GM21526 (cell line): ENCODE measurements at regions not wholly inside any gene's neighbourhood (a gene's known extent, or its start where the extent isn't known, plus 50 kb on each side); places are given as distances from the start of the nearest gene placed in this dataset.

ENCODE experiments used
- ATAC-seq: cut with Tn5 transposase; IDR thresholded peaks from one replicate; pipeline ENCODE4 v1.9.1; 2021; ENCODE audit warnings: moderate library complexity; ENCODE audit not compliant: unreplicated experiment, low FRiP score

GRCh38 chr22:47630741-47631534, 868.5 kb downstream of the TBC1D22A start:
- no peak for ATAC-seq

DNA sequence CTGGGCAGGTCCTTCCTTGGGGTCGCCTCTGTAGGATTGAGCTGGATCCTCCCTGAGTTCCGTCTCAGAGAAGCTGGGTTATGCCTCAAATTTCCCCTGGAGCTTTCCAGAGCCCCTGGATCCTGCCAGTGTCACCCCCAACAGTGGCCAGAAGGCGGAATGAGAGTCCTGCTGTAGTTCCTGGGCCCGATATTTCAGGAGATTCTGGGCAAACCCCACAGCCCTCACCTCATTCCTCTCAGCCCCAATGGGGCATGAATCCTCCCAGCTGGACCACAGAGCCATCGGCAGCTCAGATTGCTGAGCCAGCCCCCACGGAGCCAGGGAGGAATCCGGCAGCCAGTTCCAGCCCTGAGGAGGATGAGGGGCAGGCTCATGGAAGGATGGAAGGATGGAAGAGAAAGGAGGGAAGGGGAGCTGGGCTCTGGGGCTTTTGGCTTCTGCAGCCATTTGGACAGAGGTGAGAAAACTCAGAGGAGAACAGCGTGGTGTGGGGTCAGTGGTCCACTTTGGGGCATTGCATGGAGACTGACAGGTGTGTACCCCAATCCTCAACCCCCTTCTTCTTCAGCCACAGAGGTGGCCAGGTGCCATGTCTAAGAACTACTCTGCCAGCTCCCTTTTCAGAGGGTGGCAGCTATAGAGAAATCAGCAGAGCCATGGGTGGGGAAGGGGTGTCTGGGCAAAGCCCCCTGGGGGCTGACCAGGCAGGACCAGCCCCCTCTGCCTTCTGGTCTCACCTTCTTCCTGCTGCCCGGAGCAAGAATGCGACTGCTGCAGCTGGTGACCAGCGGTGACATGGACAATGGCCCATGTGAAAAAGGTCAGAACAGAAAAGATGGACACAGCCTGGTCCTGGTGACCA, 867.6 kb downstream of the TBC1D22A start:
- ATAC-seq: no peak

GRCh38 chr22:47629273-47629711, 866.8 kb downstream of the TBC1D22A start:
- ATAC-seq: no peak

GRCh38 chr22:47628477-47629272, 866.2 kb downstream of the TBC1D22A start:
- no peak for ATAC-seq

GRCh38 chr22:47627556-47628253, 865.3 kb downstream of the TBC1D22A start:
- no peak for ATAC-seq

DNA sequence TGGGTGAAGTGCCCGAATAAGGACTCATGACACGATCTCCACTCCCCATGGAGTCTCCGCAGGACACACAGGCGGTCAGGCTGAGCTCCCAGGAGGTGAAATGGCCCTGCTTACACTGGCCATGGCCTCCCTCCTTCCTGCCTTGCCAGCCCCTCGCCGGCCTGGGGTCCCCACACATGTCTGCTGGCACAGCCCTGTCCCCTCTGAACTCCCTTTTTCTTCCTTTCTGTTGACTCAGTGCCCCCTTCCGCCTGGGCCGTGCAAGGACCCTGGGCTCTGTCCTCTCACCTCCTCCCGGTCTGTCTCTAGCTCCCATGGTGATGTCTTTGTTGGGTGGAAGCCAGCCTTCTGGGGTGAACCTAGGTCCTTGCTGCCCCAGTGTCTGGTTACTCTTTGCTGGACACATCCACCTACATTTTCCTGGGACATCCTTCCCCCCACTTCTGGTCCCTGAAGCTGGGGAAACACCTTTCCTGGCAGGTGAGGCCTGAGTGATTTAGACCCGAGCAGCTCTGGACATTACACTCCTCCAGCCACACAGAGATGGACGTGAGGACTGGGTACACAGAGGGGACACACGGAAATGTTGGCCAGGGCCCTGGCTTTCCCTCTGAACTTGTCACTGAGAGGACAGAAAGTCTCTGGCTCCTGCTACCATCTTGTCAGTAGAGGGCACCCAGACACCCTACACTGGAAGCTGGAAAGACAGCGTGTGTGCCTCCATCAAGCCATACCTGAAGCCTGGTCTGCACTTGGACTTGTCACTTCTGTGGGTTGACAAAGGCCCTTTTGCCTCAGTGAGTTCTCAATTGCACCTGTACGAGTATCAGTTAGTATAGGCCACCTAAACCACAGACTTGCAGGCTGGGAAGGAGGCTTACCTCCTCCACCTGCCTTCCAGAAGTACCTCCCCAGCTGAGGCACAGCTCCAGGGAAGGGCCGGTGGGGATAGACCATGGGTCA, 864.3 kb downstream of the TBC1D22A start:
- ATAC-seq: no peak

DNA sequence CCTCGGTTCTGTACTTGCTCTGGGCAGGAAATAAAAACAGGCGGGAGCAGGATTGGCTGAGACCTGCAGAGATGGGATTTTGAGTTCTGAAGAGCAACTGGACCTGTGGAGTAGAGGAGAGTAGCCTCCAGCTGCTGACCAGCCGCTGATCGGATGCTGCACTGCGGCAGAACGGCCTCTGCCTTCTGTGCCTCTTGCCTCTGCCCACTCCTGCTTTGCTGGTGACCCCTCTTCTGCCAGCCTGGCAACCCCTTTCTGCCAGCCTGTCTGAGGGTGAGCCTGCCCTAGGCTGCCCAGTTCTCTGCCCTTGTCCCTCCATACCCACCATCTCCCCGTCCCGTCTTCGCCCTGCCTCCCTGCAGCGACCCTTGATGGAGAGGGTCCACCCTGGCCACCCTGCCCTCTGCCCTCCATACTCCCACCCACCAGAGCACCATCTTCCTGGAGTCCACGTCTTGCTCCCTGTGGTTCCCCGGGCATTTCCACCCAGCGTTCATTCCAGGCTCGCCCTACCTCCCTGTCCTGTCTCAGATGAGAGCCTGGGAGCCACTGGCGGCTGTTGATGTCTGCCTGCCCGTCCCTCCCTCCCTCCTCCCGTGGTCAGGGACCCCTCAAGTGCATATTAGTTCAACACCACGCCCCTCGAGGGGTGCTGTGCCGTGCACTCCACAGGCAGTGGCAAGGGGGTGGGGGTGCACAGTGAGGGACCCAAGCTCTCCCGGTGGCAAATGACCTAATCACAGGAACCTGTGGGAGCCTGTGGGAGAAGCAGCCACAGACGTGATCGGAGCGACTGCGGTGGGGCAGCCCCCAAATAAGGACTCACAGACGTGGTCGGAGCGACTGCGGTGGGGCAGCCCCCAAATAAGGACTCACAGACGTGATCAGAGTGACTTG, 863.3 kb downstream of the TBC1D22A start:
- no peak for ATAC-seq

- no peak for ATAC-seq
These were observed 862.5 kb downstream of the TBC1D22A start for GRCh38 chr22:47625013-47625385.

- no peak for ATAC-seq
These were observed 862.0 kb downstream of the TBC1D22A start for GRCh38 chr22:47624252-47625012.

DNA sequence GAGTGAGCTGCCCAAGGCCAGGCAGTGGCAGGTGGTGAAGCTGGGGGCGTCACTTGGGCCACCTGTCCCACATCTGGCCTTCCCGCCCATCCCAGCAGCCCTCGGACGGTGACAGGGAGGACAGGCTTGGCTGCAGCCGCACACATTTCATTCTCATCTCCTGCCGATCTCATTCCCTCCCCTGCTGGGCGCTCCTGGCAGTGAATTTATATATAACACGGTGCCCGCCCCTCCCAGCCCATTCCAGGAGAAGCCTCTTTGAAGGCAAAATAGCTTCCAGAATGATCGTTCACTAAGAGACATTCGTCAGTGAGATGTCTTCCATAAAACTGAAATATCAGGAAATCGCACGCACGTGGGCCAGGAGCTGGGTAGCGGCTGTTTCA, 861.3 kb downstream of the TBC1D22A start:
- ATAC-seq: no peak

GRCh38 chr22:47623066-47623762, 860.8 kb downstream of the TBC1D22A start:
- ATAC-seq: no peak

DNA sequence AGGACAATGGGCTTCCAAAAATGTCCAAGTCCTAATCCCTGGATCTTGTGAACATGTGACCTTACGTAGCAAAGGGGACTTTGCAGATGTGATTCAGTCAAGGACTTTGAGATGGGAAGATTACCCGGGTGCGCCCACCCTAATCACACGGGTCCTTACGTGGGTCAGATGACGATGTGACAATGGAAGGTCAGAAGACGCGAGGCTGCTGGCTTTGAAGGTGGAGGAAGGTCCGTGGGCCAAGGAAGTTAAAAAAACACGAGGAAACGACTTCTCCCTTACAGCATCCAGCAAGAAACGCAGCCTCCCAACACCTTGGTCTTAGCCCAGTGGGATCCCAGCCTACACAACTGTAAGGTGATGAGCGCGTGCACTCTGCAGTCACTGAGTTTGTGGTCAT, 860.1 kb downstream of the TBC1D22A start:
- ATAC-seq: no peak

DNA sequence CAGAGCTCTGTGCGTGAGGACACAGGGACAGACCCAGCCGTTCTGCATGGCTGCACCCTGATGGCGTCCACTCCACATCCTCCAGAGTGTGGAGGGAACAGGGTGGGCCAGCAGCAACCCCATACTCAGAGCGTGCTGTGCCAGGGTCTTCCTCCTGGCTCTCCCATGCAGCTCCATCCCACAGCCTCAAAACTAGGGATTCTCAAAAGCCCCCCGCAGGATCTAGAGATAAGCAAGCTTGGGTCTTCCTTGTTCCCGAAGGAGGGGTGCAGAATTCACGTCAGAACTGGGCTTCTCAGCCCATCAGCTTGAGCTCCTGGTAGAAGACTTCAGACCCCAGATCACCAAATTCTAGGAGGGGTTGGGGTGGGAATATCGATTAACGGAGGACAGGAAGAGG, 858.8 kb downstream of the TBC1D22A start:
- ATAC-seq: no peak

- ATAC-seq: no peak
These were observed 857.9 kb downstream of the TBC1D22A start for GRCh38 chr22:47620391-47620790.

- no peak for ATAC-seq
These were observed 857.2 kb downstream of the TBC1D22A start for GRCh38 chr22:47619631-47620030.

- no peak for ATAC-seq
These were observed 855.9 kb downstream of the TBC1D22A start for GRCh38 chr22:47618180-47619010.
